ENCODE measurements at regions not wholly inside any gene's neighbourhood (a gene's known extent, or its start where the extent isn't known, plus 50 kb on each side); places are given as distances from the start of the nearest gene placed in this dataset.

DNA sequence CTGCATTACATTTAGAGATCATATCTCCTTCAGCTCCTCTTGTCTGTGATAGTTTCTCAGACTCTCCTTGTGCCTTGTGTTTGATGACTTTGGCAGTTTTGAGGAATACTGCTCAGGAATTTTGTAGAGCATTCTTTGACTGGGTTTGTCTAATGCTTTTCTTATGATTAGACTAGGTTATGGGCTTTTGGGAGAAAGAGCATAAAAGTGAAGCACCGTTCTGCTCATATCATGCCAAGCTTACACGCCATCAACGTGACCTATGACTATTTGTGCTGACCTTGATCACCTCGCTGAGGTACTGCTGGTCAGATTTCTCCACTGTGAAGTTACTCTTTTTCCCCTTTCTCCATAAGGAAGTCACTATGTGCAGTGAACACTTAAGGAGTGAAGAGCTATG, 256.0 kb downstream of the LY86 start:
- no peak for DNase-seq

DNA sequence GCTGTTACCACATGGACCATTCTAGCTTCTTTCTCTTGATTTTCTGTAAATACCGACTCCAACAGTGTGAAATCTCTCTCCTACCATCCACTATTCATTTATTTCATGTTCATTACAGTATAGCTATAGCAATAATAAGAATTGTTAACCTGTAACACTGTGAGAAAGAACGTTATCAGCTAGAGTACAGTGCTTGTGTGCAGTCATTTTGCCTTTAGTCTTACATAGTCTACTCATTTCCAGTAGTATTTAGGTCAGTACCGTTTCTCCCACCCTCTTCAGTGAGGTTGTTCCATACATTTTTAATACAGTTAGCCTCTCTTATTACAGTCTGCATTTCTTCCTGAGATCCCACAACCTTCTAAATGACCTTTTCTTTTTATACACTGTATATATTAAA, 257.1 kb downstream of the LY86 start:
- no peak for DNase-seq

GRCh38 chr6:6847591-6847990, 259.1 kb downstream of the LY86 start:
- no peak for DNase-seq

DNA sequence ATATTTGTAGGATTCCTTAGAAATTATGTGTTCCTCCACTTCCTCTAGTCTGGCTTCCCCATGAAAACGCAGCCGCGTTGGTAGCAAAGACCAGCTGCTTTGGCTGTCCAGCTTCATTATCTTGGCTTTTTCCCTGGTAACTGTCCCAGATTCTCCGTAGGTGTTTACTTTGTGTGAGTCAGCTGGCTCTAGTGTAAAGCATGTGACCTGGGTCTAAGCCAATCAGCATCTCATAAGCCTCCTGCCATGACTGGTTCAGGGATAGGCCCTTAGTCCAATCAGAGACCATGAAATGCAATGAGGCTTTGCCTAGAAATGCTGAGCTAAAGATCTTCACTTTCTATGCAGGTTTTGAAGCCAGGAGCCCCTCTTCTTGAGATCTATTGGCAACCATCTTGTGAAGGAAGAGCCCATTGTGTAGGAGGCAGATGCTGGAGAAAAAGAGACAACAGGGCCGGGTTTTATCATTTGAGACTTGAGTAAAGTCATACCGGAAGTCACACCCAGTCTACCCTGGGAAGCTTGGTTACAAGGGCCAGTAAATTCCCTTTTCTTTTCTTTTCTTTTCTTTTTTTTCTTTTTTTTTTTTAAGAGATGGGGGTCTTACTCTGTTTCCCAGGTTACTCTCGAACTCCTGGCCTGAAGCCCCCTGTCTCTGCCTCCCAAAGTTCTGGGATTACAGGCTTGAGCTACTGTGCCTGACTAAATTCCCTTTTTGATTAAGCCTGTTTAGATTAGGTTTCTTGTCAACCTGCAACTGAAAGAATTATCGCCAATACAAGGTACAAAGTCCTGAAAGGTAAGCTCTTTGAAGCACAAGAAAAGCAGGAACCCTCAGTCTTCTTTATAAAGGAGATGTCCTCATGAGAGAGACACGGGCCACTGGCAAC, 256.5 kb upstream of the RREB1 start:
- no peak for DNase-seq

- DNase-seq: no peak
Measured at GRCh38 chr6:6851949-6852261, 255.9 kb upstream of the RREB1 start.

DNA sequence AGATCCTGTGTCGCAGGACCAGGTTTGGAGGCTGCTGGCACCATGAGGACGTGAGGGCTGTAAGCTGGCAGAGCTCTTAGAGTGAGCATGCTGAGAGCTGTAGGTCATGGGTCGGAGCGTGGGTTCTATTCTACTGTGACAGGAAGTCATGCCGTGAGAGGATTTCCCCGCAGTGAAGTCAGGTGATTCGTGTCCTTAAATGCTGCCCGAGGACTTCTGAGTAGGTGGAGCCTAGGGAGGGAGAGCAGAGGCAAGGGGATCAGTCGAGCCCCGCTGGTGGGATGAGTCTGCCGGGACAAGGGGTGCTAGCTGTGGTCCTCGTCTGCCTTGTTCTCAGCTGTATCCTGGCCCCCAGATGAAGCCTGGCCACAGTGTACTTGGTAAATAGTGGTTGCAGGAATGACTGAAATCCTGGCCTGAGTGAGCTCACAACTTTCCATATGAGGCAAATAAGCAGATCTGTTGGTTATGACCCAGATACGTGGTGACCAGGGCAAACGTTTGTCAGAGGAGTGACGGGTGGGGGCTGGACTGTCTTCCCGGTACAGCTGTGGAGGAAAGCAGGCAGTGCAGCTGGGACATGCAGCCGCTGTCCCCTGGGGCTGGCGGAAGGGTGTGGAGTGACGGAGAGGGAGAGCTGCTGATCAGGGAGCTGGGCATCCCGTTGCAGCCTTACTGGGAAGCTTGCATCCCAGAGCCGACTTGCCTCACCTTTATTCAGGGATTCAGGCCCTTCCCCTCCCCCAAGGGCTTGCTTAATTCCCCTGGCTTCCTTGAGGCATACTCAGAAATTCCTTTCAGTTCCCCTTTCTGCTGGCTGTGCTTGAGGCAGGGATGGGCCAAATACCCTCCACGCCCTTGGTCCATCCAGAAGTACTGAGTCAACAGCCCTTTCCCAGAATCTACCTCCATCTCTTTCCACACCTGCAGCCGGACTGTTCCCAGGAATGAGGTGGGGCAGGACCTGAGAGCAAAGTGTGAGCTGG, 250.9 kb upstream of the RREB1 start:
- peak; percentile 24 for DNase-seq

GRCh38 chr6:6857528-6857927, 250.2 kb upstream of the RREB1 start:
- no peak for DNase-seq

DNA sequence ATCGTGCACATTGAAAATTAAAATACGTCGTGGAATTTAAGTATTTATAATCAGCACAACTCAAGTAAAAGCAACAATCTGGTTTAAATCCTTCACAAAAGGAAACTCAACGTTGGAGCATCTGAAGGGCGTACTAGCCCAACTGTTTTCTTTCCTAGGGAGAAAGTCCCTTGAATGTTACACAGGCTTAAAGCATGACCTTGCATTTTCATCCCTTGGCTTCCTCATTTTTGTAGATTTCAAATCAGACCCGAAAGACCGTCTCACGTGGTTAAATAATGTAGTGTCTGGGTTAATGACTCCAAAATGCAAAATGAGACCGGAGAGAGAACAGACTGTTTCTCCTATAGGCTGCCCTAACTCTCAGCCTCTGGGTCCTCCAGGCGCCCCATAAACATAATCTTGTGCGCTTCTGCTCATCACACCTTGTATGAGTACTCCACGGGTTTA, 249.2 kb upstream of the RREB1 start:
- no peak for DNase-seq

DNA sequence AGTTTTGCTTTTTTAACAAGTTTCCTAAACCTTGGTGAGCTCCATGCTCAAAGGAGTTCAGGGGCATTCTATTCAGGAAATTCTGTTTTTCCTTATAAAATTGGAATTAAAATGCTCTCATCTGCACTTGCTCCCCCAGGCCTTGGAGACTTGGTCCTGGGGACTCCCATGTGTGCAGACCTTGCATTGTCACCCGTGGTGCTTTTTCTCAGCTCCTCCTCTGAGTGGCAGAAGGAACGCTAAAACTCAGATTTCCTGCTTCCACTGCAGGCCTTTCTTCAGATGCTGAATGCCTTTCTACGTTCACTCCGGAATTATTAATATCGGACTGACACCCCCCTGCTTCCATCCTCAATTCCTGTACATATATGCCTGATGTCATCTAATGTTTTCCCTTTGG, 248.7 kb upstream of the RREB1 start:
- no peak for DNase-seq

- DNase-seq: no peak
Measured at GRCh38 chr6:6859722-6860121, 248.0 kb upstream of the RREB1 start.

GRCh38 chr6:6860863-6861262, 246.9 kb upstream of the RREB1 start:
- no peak for DNase-seq

GRCh38 chr6:6861351-6861894, 246.3 kb upstream of the RREB1 start:
- DNase-seq: no peak

DNA sequence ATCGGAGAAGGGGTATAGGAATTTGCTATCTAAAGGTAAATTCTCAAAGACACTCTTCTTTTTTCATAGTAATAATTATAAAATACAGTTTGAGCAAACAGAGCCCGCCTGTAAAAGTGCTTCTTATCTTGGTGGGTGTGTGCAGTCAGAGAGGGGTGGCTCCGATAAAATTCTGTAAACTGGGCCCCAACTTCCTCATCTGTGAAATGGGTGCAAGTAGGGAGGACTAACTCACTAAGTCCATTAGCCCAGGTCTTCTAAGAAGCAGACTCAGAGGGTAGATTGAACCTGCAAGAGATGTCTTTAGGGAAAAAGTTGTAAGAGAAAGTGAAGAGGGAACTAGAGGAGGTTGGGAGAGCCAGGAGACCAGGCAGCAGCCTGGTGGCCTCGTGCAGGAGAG, 245.8 kb upstream of the RREB1 start:
- no peak for DNase-seq

DNA sequence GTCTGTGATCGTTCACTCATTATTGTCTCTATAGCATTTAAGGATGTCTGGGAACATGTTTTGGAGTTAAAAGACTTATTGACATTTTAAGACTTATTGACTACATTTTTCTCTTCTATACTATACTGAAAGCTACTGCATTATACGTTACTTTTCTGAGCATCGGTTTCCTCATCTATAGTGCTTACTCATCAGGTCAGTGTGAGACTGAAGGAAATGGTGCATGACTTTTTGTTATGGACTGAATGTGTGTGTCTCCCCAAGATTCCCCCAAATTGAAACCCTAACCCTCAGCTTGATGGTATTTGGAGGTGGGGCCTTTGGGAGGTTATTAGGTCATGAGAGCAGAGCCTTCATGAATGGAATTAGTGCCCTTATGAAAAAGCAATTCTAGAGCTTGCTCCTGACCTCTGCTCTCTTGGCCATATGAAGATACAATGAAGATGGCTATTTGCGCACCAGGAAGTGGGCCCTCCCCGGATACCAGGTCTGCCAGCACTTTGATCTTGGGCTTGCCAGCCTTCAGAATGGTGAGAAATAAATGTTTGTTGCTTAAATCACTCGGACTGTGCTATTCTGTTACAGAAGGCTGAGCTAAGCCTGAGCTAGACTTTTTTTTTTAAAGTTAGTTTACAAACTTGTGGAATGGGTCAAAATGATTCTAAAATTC, 243.7 kb upstream of the RREB1 start:
- DNase-seq: no peak

DNA sequence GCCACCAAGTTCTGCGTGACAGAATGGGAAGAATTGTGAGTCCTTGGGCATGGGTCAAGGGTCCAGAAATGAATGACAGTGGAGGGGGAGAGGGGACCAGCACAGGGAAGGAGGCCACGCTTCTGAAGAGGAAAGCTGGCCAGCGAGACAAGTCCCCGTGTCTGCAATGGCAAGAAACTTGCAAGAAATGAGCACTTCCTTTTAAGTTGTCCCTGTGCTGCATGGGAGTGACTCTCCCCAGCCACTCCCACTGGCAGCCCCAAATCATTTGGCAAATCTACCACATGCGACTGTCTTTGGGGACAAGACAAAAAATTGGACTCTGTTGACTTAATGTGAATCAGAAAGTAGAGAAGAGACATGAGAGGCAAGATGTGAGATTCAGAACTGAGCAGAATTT, 242.2 kb upstream of the RREB1 start:
- DNase-seq: no peak

- DNase-seq: no peak
Measured at GRCh38 chr6:6866656-6867403, 240.9 kb upstream of the RREB1 start.

- no peak for DNase-seq
Measured at GRCh38 chr6:6867404-6867799, 240.4 kb upstream of the RREB1 start.

DNA sequence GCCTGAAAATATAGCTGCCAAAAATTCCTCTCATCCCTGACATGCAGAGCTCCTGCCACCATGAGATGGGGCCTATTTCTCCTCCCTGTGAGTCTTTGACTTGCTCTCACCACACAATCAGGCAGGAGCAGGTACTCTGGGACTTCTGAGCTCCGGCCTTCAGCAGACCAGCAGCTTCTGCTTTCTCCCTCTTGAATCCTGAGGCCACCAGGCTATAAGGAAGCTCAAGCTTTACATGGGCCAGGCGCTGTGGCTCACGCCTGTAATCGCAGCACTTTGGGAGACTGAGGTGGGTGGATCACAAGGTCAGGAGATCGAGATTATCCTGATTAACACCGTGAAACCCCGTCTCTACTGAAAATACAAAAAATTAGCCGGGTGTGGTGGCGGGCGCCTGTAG, 238.7 kb upstream of the RREB1 start:
- no peak for DNase-seq

DNA sequence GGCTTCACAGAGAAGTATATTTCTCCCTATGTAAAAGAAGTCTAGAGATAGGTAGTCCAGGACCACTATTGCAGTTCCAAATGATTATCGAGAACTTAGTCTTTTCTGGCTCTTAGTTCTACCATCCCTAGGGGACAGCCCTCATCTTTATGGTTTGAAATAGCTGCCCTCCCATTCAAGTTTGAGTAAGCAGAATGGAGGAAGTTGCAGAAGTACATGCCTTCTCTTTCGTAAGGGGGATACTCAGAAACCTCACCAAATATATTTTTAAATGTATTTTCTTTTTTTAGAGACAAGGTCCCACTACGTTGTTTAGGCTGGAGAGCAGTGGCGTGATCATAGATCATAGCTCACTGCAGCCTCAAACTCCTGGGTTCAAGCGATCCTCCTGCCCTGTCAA, 236.8 kb upstream of the RREB1 start:
- DNase-seq: no peak

GRCh38 chr6:6872459-6873344, 235.1 kb upstream of the RREB1 start:
- no peak for DNase-seq

GRCh38 chr6:6873778-6874177, 234.0 kb upstream of the RREB1 start:
- DNase-seq: no peak

All from activated T-cell treated with anti-CD3 and anti-CD28 coated beads, Interleukin-2, amount 50 U/mL, for 1 hour (primary cell).